ENCODE measurements at regions not wholly inside any gene's neighbourhood (a gene's known extent, or its start where the extent isn't known, plus 50 kb on each side); places are given as distances from the start of the nearest gene placed in this dataset.

DNA sequence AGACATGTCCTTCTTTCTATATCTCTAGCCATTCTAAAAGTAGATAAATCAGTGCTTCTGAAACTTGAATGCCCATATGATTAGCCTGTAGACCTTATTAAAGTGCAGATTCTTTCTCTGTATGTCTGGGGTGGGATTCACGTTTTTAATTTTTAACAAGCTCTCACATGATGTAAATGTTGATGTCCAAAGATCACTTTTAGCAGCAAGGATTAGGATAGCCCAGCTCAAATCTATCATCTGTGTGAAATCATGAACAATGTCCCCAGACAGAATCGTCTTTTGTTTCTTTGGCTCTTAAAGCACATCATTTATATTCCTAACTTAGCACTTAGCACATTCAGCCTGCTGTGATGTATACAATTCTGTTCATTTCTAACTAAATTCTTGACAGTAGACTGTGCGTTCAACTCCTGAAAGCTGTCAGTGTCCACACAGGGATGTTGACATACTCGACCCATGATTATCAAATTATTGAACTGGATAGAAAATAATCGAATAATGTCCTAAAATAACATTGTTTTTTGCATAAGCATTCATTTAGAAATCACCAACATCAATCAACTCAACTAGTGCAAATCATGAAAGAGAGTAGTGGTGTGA is 102.1 kb upstream of the MLIP start:
- H3K27ac ChIP-seq (ENCODE audit: low read length), result no peak overlapping the region
- 61% methylated on average over 5 of the region's 5 CpGs for WGBS

GRCh38 chr6:54010340-54011276 is 100.6 kb upstream of the MLIP start:
- peak overlapping the region; percentile 38 for H3K4me3 ChIP-seq (ENCODE audit: low read length)
- DNase-seq (peak; percentile 28 to 48 (median 46)), ATAC-seq (peak; percentile 81 to 90)
- H3K27me3 ChIP-seq (ENCODE audit: control insufficient read depth, insufficient read depth), result no peaks in the 10 kb centered on the region
- 41% methylated on average over 7 of the region's 7 CpGs for WGBS
- H3K9me3 ChIP-seq (ENCODE audit: control insufficient read depth, low read length), result no peaks in the 10 kb centered on the region
- H3K4me1 ChIP-seq (ENCODE audit: control insufficient read depth, insufficient read depth, low read length), result peaks cover 2% of the 10 kb centered on the region
- peak overlapping the region; percentile 81 for H3K27ac ChIP-seq (ENCODE audit: low read length)
- intact Hi-C loops (cut with DNase I), result no loop called here

More for the DNA sequence above, 102.1 kb upstream of the MLIP start:
- H3K27me3 ChIP-seq (ENCODE audit: control insufficient read depth, insufficient read depth), result no peaks in the 10 kb centered on the region
- peaks cover 2% of the 10 kb centered on the region for H3K4me1 ChIP-seq (ENCODE audit: control insufficient read depth, insufficient read depth, low read length)
- ATAC-seq, result no peak
- no peak overlapping the region for H3K4me3 ChIP-seq (ENCODE audit: low read length)
- DNase-seq, result no peak
- intact Hi-C loops (cut with DNase I), result no loop called here
- H3K9me3 ChIP-seq (ENCODE audit: control insufficient read depth, low read length), result no peaks in the 10 kb centered on the region

- intact Hi-C loops (cut with DNase I), result no loop called here
- ATAC-seq, result peak; percentile 14 to 33
- H3K4me3 ChIP-seq (ENCODE audit: low read length), result no peak overlapping the region
- no peak for DNase-seq
- H3K4me1 ChIP-seq (ENCODE audit: control insufficient read depth, insufficient read depth, low read length), result peaks cover 2% of the 10 kb centered on the region
- no peaks in the 10 kb centered on the region for H3K9me3 ChIP-seq (ENCODE audit: control insufficient read depth, low read length)
- peak overlapping the region; percentile 59 for H3K27ac ChIP-seq (ENCODE audit: low read length)
- H3K27me3 ChIP-seq (ENCODE audit: control insufficient read depth, insufficient read depth), result no peaks in the 10 kb centered on the region
- WGBS, result 40% methylated on average over 5 of the region's 5 CpGs
Observed at GRCh38 chr6:54011277-54011648, 100.0 kb upstream of the MLIP start.

DNA sequence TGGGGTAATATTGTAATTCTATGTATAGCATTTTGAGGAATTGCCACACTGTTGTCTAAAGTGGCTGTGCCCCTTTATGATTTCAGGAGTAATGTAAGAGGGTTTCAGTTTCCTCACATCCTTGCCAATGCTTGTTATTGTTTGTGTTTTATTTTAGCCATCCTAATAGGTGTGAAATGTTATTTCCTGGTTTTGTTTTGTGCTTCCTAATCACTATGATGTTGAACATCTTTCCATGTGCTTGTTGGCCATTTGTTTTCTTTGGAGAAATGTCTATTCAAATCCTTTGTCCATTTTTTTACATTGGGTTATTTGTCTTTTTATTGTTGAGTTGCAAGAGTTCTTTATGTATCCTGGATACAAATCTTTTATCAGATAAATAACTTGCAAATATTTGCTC is 97.3 kb upstream of the MLIP start:
- Histone ChIP-seq H3K27me3 (ENCODE audit: control insufficient read depth, insufficient read depth) (no peaks in the 10 kb centered on the region), H3K4me3 (ENCODE audit: low read length) (no peak overlapping the region), H3K4me1 (ENCODE audit: control insufficient read depth, insufficient read depth, low read length) (peaks cover 2% of the 10 kb centered on the region), H3K9me3 (ENCODE audit: control insufficient read depth, low read length) (no peaks in the 10 kb centered on the region), H3K27ac (ENCODE audit: low read length) (no peak overlapping the region)
- DNase-seq (no peak), ATAC-seq (no peak)
- intact Hi-C loops (cut with DNase I), result no loop called here

GRCh38 chr6:54014440-54014839 is 96.8 kb upstream of the MLIP start:
- Histone ChIP-seq H3K9me3 (ENCODE audit: control insufficient read depth, low read length) (no peaks in the 10 kb centered on the region), H3K4me1 (ENCODE audit: control insufficient read depth, insufficient read depth, low read length) (peaks cover 2% of the 10 kb centered on the region), H3K27me3 (ENCODE audit: control insufficient read depth, insufficient read depth) (no peaks in the 10 kb centered on the region), H3K4me3 (ENCODE audit: low read length) (no peak overlapping the region), H3K27ac (ENCODE audit: low read length) (peak overlapping the region; percentile 25)
- intact Hi-C loops (cut with DNase I), result no loop called here
- DNase-seq (no peak), ATAC-seq (no peak)
- WGBS, result 89% methylated on average over 8 of the region's 8 CpGs

DNA sequence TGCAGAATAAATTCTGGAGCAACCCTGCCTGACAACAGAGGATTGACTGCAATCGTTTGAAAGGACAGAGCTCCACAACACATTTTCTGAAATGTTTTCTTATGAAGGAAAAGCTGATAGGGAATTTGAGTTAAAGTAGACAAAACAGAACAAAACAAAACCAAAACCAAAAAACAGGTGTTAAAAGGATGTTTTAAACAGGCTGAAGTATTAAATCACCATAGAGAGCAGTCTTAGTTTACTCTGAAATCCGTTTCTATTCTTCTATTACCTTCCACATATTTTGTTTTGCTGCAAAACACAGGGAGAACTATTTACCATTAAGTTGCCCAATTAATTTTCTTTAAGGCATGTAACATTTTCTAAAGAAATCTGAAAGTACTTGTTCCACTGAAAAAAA is 93.4 kb upstream of the MLIP start:
- Histone ChIP-seq H3K4me3 (ENCODE audit: low read length) (no peak overlapping the region), H3K27me3 (ENCODE audit: control insufficient read depth, insufficient read depth) (no peaks in the 10 kb centered on the region), H3K9me3 (ENCODE audit: control insufficient read depth, low read length) (no peaks in the 10 kb centered on the region), H3K4me1 (ENCODE audit: control insufficient read depth, insufficient read depth, low read length) (no peaks in the 10 kb centered on the region), H3K27ac (ENCODE audit: low read length) (no peak overlapping the region)
- ATAC-seq, result no peak
- WGBS, result 37% methylated on average over 2 of the region's 2 CpGs
- intact Hi-C loops (cut with DNase I), result no loop called here
- DNase-seq, result no peak

- Histone ChIP-seq H3K4me3 (ENCODE audit: low read length) (peak overlapping the region; percentile 86), H3K27me3 (ENCODE audit: control insufficient read depth, insufficient read depth) (no peaks in the 10 kb centered on the region), H3K9me3 (ENCODE audit: control insufficient read depth, low read length) (no peaks in the 10 kb centered on the region), H3K27ac (ENCODE audit: low read length) (no peak overlapping the region), H3K4me1 (ENCODE audit: control insufficient read depth, insufficient read depth, low read length) (no peaks in the 10 kb centered on the region)
- intact Hi-C loops (cut with DNase I), result no loop called here
- peak; percentile 85 to 88 for ATAC-seq
- DNase-seq, result no peak
- WGBS, result 38% methylated on average over 5 of the region's 5 CpGs
Observed at GRCh38 chr6:54018722-54019121, 92.5 kb upstream of the MLIP start.

GRCh38 chr6:54019860-54020259 is 91.4 kb upstream of the MLIP start:
- Histone ChIP-seq H3K9me3 (ENCODE audit: control insufficient read depth, low read length) (no peaks in the 10 kb centered on the region), H3K27me3 (ENCODE audit: control insufficient read depth, insufficient read depth) (no peaks in the 10 kb centered on the region), H3K27ac (ENCODE audit: low read length) (no peak overlapping the region), H3K4me3 (ENCODE audit: low read length) (peak overlapping the region; percentile 86), H3K4me1 (ENCODE audit: control insufficient read depth, insufficient read depth, low read length) (no peaks in the 10 kb centered on the region)
- ATAC-seq (no peak), DNase-seq (no peak)
- intact Hi-C loops (cut with DNase I), result no loop called here

GRCh38 chr6:54020334-54020733 is 90.9 kb upstream of the MLIP start:
- intact Hi-C loops (cut with DNase I), result no loop called here
- H3K9me3 ChIP-seq (ENCODE audit: control insufficient read depth, low read length), result no peaks in the 10 kb centered on the region
- ATAC-seq, result no peak
- no peak for DNase-seq
- H3K4me3 ChIP-seq (ENCODE audit: low read length), result peak overlapping the region; percentile 86
- H3K27ac ChIP-seq (ENCODE audit: low read length), result peak overlapping the region; percentile 51
- H3K4me1 ChIP-seq (ENCODE audit: control insufficient read depth, insufficient read depth, low read length), result no peaks in the 10 kb centered on the region
- H3K27me3 ChIP-seq (ENCODE audit: control insufficient read depth, insufficient read depth), result no peaks in the 10 kb centered on the region
- 56% methylated on average over 3 of the region's 3 CpGs for WGBS

DNA sequence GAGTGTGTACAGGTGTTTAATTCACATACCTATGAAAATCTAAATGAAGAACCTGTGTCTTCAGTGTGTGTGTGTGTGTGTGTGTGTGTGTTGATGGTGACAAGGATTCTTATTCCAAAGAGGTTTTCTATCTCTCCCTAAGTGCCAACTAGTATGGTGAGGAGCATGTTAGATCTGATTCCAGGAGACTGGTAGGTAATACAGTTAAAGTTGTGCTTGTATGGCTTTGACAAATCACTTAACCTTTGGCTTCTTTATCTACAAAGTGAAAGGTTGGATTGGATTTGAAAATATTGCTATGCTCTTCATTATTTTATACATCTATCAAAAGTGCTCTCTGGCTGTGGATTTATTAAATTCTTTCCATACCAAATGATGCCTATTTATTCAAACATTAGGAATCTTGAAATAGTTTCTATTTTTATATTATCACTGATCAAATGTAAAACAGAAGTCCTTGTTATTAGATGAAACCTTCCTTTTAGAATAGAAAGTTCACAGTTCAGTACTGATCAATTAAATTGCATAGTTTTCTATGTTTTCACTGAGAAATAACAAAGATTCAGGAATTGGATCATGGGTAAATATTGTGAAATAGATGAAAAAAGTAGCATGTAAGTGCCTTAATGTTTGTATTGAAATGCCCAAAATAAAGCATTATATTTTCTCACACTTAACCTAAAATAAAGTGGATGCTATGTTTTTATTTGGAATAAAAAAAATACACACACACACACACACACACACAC is 84.4 kb upstream of the MLIP start:
- no peaks in the 10 kb centered on the region for H3K9me3 ChIP-seq (ENCODE audit: control insufficient read depth, low read length)
- H3K4me1 ChIP-seq (ENCODE audit: control insufficient read depth, insufficient read depth, low read length), result peaks cover 3% of the 10 kb centered on the region
- DNase-seq, result no peak
- intact Hi-C loops (cut with DNase I), result no loop called here
- H3K27me3 ChIP-seq (ENCODE audit: control insufficient read depth, insufficient read depth), result no peaks in the 10 kb centered on the region
- no peak overlapping the region for H3K27ac ChIP-seq (ENCODE audit: low read length)
- no peak overlapping the region for H3K4me3 ChIP-seq (ENCODE audit: low read length)
- no peak for ATAC-seq

DNA sequence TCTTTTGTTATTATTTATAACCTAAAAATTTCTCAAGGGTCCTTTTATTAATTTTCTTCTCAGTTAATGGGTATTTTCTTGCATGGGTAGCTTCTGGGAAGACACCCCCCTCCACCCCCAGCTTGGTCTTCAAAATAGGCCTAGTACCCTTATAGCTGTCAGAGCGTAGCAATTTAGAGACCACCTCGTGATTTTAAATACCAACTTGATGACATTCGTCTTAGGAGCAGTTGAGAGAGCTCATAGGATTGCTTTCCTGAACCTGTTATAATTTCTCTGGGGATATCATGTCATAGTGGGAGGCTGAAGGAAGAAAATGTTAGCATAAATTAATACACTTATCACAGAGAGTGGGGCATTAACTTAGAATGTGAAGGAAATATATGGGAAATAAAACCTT is 83.1 kb upstream of the MLIP start:
- DNase-seq (no peak), ATAC-seq (no peak)
- H3K4me3 ChIP-seq (ENCODE audit: low read length), result no peak overlapping the region
- H3K27ac ChIP-seq (ENCODE audit: low read length), result no peak overlapping the region
- intact Hi-C loops (cut with DNase I), result no loop called here
- no peaks in the 10 kb centered on the region for H3K27me3 ChIP-seq (ENCODE audit: control insufficient read depth, insufficient read depth)
- WGBS, result 61% methylated on average over 3 of the region's 3 CpGs
- H3K4me1 ChIP-seq (ENCODE audit: control insufficient read depth, insufficient read depth, low read length), result peaks cover 3% of the 10 kb centered on the region
- H3K9me3 ChIP-seq (ENCODE audit: control insufficient read depth, low read length), result no peaks in the 10 kb centered on the region

Data from right cardiac atrium (tissue), 5 donors.